Endothelial cell of umbilical vein (primary cell): ENCODE measurements at regions not wholly inside any gene's neighbourhood (a gene's known extent, or its start where the extent isn't known, plus 50 kb on each side); places are given as distances from the start of the nearest gene placed in this dataset.

Source experiments
- BruUV-seq: library from RNA; stranded (reverse); fragments of 400-500 nt; replicated peaks from 2 replicates; lab custom pipeline; 2021; lab: Mats Ljungman, UMichigan
- CTCF ChIA-PET: fragments of 300-600, 350-600 bp; sonication (Branson Sonifier 250); formaldehyde crosslinking; loops from one replicate; lab custom pipeline; 2021; ENCODE audit warnings: antibody characterized with exemption, inconsistent platforms; lab: Charles Lee
- POLR2A ChIA-PET: fragments of 300-600, 350-600 bp; sonication (Branson Sonifier 250); formaldehyde crosslinking; loops from one replicate; lab custom pipeline; 2021; ENCODE audit warnings: antibody characterized with exemption, inconsistent platforms; lab: Charles Lee
- DNase-seq: peaks from one replicate; pipeline ENCODE4 v3.0.0-alpha.2; 2011; ENCODE audit warnings: low read depth, low spot score
- FAIRE-seq: peaks from 2 replicates; lab custom pipeline; 2011; peaks lifted over from hg19 to GRCh38; lab: Jason Lieb, UNC
- H2AFZ ChIP-seq: 2 replicates; pipeline ENCODE4 v1.6.0; 2012; ENCODE audit warnings: low read depth, low read length, control low read depth, inconsistent platforms
- H3K27ac ChIP-seq: 2 replicates; pipeline ENCODE4 v1.5.1; 2011; ENCODE audit warnings: low read depth, mild to moderate bottlenecking, control low read depth, low read length, moderate library complexity; ENCODE audit not compliant: insufficient read depth
- H3K27me3 ChIP-seq, 2 experiments: 2 replicates each; pipeline versions ENCODE4 v1.6.0 to v1.6.1; 2011; ENCODE audit warnings: low read length in 2 of 2, mixed read lengths in 1 of 2; ENCODE audit not compliant: control insufficient read depth in 2 of 2, insufficient read depth in 2 of 2
- H3K36me3 ChIP-seq, 2 experiments: 2 replicates in 1 of 2; 3 replicates in 1 of 2; pipeline ENCODE4 v1.5.1; 2011; ENCODE audit warnings: low read length in 2 of 2, mild to moderate bottlenecking in 1 of 2, moderate library complexity in 1 of 2; ENCODE audit not compliant: control insufficient read depth in 2 of 2, insufficient read depth in 2 of 2; ENCODE audit errors: extremely low read depth in 1 of 2
- H3K4me1 ChIP-seq: 3 replicates; pipeline ENCODE4 v1.5.1; 2011; ENCODE audit warnings: mild to moderate bottlenecking, low read length; ENCODE audit not compliant: control insufficient read depth, insufficient read depth; ENCODE audit errors: extremely low read depth
- H3K4me2 ChIP-seq: 2 replicates; pipeline ENCODE4 v1.6.1; 2011; ENCODE audit warnings: low read length, control low read depth, mixed read lengths; ENCODE audit not compliant: insufficient read depth
- H3K4me3 ChIP-seq, 3 experiments: fragments of 200-600 bp in 1 of 3; sonication (generic), shearing (Covaris generic) in 1 of 3; replicated peaks in 1 of 3; 2 replicates each; pipeline ENCODE4 v1.5.1; 2011 to 2016; ENCODE audit warnings: control low read depth in 3 of 3, low read length in 3 of 3, mild to moderate bottlenecking in 2 of 3, inconsistent platforms in 1 of 3, low read depth in 1 of 3, moderate library complexity in 1 of 3; ENCODE audit not compliant: insufficient read depth in 1 of 3
- H3K79me2 ChIP-seq: 2 replicates; pipeline ENCODE4 v1.6.0; 2012; ENCODE audit warnings: low read length, inconsistent platforms; ENCODE audit not compliant: control insufficient read depth, insufficient read depth
- H3K9ac ChIP-seq: replicated peaks from 2 replicates; pipeline ENCODE3; 2011; ENCODE audit warnings: low read length, control low read depth; ENCODE audit not compliant: insufficient read depth; ENCODE audit errors: extremely low read depth
- H3K9me1 ChIP-seq: replicated peaks from 3 replicates; pipeline ENCODE4 v1.6.0; 2011; ENCODE audit warnings: mild to moderate bottlenecking, low read length; ENCODE audit not compliant: control insufficient read depth, insufficient read depth; ENCODE audit errors: extremely low read depth
- H3K9me3 ChIP-seq: replicated peaks from 2 replicates; pipeline ENCODE4 v1.5.1; 2012; ENCODE audit warnings: low read length, inconsistent platforms; ENCODE audit not compliant: control insufficient read depth, insufficient read depth
- H4K20me1 ChIP-seq: replicated peaks from 2 replicates; pipeline ENCODE3; 2011; ENCODE audit warnings: mild to moderate bottlenecking, low read length; ENCODE audit not compliant: control insufficient read depth, insufficient read depth; ENCODE audit errors: extremely low read depth
- EZH2 ChIP-seq: IDR thresholded peaks from 2 replicates; pipeline ENCODE4 v1.6.1; 2012; ENCODE audit warnings: borderline replicate concordance, low read depth, mild to moderate bottlenecking, moderate library complexity, low read length, inconsistent platforms; ENCODE audit not compliant: severe bottlenecking
- FOS ChIP-seq: IDR thresholded peaks from 2 replicates; pipeline ENCODE4 v1.6.1; 2011; ENCODE audit warnings: mild to moderate bottlenecking, low read length, moderate library complexity, borderline replicate concordance; ENCODE audit not compliant: insufficient read depth
- GATA2 ChIP-seq: IDR thresholded peaks from 2 replicates; pipeline ENCODE4 v1.7.0; 2011; ENCODE audit warnings: low read depth, mild to moderate bottlenecking, moderate library complexity, mixed read lengths, low read length; ENCODE audit not compliant: insufficient read length, insufficient read depth
- JUN ChIP-seq: IDR thresholded peaks from 2 replicates; pipeline ENCODE4 v1.6.1; 2011; ENCODE audit warnings: borderline replicate concordance, low read depth; ENCODE audit not compliant: insufficient read length, insufficient read depth
- MYC ChIP-seq: IDR thresholded peaks from one replicate; pipeline ENCODE4 v1.6.1; 2011; ENCODE audit warnings: mild to moderate bottlenecking, low read depth, low read length
- POLR2A ChIP-seq: IDR thresholded peaks from 2 replicates; pipeline ENCODE4 v1.6.1; 2012; ENCODE audit warnings: low read depth, mild to moderate bottlenecking, control low read depth, low read length
- POLR2AphosphoS5 ChIP-seq: IDR thresholded peaks from 2 replicates; pipeline ENCODE4 v1.6.1; 2012; ENCODE audit warnings: low read depth, mild to moderate bottlenecking, control low read depth, low read length, moderate library complexity; ENCODE audit not compliant: insufficient read depth
- dilution Hi-C: fragments of 300-500 bp; cut with MboI; formaldehyde crosslinking; loops from one replicate; pipeline ENCODE4 v1.15.0; 2019; ENCODE audit warnings: low sequenced_read_pairs; ENCODE audit not compliant: extremely low pct_ligation_motif_present
- intact Hi-C: fragments of 100-400 bp; cut with micrococcal nuclease; formaldehyde crosslinking; loops from one replicate; pipeline ENCODE4 v1.10.0; 2022
- TF ChIP-seq, protein P1 (sequence below): IDR thresholded peaks from 2 replicates; pipeline ENCODE4 v1.6.1; 2011; ENCODE audit not compliant: insufficient read depth, insufficient read length
- TF ChIP-seq, protein P2 (sequence below), 2 donors: IDR thresholded peaks; 1 replicate in 1 of 2; 2 replicates in 1 of 2; pipeline ENCODE4 v1.5.1; 2011; ENCODE audit warnings: low read length in 2 of 2, mild to moderate bottlenecking in 2 of 2, moderate library complexity in 2 of 2, control low read depth in 1 of 2, inconsistent platforms in 1 of 2, low read depth in 1 of 2; ENCODE audit not compliant: insufficient read depth in 1 of 2; ENCODE audit errors: extremely low read depth in 1 of 2

DNA sequence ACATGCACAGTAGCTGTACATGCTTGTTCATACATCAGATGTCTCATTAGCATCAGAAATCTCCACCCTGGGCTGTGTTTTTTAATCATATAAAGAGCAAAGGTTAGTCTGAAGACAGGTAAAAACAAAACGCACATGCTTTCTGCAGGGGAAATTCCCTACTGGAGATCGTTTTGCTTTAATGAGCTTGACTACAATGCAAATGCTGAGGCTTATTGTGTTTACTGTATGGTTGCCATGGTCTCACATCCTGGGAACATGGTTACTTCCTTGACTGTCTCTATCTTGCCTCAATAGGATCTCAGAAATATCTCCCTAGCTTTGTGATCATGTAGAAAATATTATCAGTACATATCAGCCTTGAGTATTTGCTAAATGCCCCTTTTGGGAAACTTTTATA is 336.5 kb upstream of the TFPI start:
- FAIRE-seq, result no peak
- dilution Hi-C loops, result no loop called here
- no peaks in the 10 kb centered on the region for H3K27me3 ChIP-seq

More for the DNA sequence above, 336.5 kb upstream of the TFPI start:
- DNase-seq, result peak; percentile 54
- BruUV-seq, result no TSS peak
- intact Hi-C loops, result no loop called here
- no peak overlapping the region for H3K4me2 ChIP-seq
- TF ChIP-seq, protein P1, sequence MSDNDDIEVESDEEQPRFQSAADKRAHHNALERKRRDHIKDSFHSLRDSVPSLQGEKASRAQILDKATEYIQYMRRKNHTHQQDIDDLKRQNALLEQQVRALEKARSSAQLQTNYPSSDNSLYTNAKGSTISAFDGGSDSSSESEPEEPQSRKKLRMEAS, result no peak
- TF ChIP-seq POLR2AphosphoS5 (no peak), JUN (no peak), EZH2 (no peak), GATA2 (no peak), POLR2A (no peak), FOS (no peak), MYC (no peak)
- TF ChIP-seq, protein P2, sequence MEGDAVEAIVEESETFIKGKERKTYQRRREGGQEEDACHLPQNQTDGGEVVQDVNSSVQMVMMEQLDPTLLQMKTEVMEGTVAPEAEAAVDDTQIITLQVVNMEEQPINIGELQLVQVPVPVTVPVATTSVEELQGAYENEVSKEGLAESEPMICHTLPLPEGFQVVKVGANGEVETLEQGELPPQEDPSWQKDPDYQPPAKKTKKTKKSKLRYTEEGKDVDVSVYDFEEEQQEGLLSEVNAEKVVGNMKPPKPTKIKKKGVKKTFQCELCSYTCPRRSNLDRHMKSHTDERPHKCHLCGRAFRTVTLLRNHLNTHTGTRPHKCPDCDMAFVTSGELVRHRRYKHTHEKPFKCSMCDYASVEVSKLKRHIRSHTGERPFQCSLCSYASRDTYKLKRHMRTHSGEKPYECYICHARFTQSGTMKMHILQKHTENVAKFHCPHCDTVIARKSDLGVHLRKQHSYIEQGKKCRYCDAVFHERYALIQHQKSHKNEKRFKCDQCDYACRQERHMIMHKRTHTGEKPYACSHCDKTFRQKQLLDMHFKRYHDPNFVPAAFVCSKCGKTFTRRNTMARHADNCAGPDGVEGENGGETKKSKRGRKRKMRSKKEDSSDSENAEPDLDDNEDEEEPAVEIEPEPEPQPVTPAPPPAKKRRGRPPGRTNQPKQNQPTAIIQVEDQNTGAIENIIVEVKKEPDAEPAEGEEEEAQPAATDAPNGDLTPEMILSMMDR (IDR thresholded peaks at IDR 0.05; ENCODE audit: extremely low read depth in 1 of 2, insufficient read depth in 1 of 2, low read depth in 1 of 2, low read length in 2 of 2), result no peak
- ChIA-PET CTCF (interaction anchor here (0.8 kb wide), 1 partner anchor 11 kb away, joined by 3 read pairs; no protein-coding TSS in a partner anchor), POLR2A (no interaction called here)
- H3K9me3 ChIP-seq, result no peaks in the 10 kb centered on the region
- no peak overlapping the region for H3K4me3 ChIP-seq
- no peak overlapping the region for H2AFZ ChIP-seq
- H3K9me1 ChIP-seq, result no peaks in the 10 kb centered on the region
- no peaks in the 10 kb centered on the region for H3K79me2 ChIP-seq
- H3K9ac ChIP-seq, result no peak overlapping the region
- no peak overlapping the region for H3K27ac ChIP-seq
- no peaks in the 10 kb centered on the region for H3K36me3 ChIP-seq
- no peaks in the 10 kb centered on the region for H3K4me1 ChIP-seq
- H4K20me1 ChIP-seq, result no peaks in the 10 kb centered on the region
